HepG2 (cell line): ENCODE measurements at regions not wholly inside any gene's neighbourhood (a gene's known extent, or its start where the extent isn't known, plus 50 kb on each side); places are given as distances from the start of the nearest gene placed in this dataset.

Experiments
- ATAC-seq: fragments of 200-7000 bp; cut with Tn5 transposase; 3 replicates; pipeline ENCODE4 v1.9.1; 2020; ENCODE audit warnings: mild to moderate bottlenecking, moderate library complexity
- BruUV-seq: library from RNA; stranded (reverse); fragments of 400-500 nt; replicated peaks from 2 replicates; lab custom pipeline; 2021; lab: Mats Ljungman, UMichigan
- CTCF ChIA-PET: fragments of 300-600 bp; formaldehyde crosslinking; extraction: SDS; loops from one replicate; lab custom pipeline; 2021; ENCODE audit warnings: low total read pairs, inconsistent platforms, low intra/inter-chr PET ratio; lab: Yijun Ruan, JAX
- POLR2A ChIA-PET: fragments of 350-600 bp; sonication (Branson Sonifier 250); formaldehyde crosslinking; loops from one replicate; lab custom pipeline; 2020; ENCODE audit warnings: antibody characterized with exemption, inconsistent platforms; lab: Yijun Ruan, JAX
- DNase-seq: peaks from one replicate; pipeline ENCODE4 v3.0.0-alpha.2; 2015; ENCODE audit warnings: low spot score
- FAIRE-seq: peaks from 3 replicates; lab custom pipeline; 2011; peaks lifted over from hg19 to GRCh38; lab: Jason Lieb, UNC
- H2AFZ ChIP-seq: one replicate; pipeline ENCODE4 v1.6.1; 2011; ENCODE audit warnings: low read length, inconsistent platforms
- H3K27ac ChIP-seq: fragments of 300-600 bp; 3 replicates; pipeline ENCODE4 v1.8.0; 2011; ENCODE audit warnings: mixed run types, mild to moderate bottlenecking, mixed read lengths, low read length, inconsistent platforms; ENCODE audit not compliant: insufficient read depth; ENCODE audit errors: extremely low read length
- H3K27me3 ChIP-seq, 2 experiments: fragments of 200-600 bp in 1 of 2; 2 replicates in 1 of 2; 3 replicates in 1 of 2; pipeline versions ENCODE4 v1.6.0 to v1.8.0; 2011; ENCODE audit warnings: low read length in 2 of 2, mild to moderate bottlenecking in 2 of 2, moderate library complexity in 2 of 2, inconsistent platforms in 1 of 2; ENCODE audit not compliant: insufficient read depth in 2 of 2, control insufficient read depth in 1 of 2
- H3K36me3 ChIP-seq, 2 experiments: fragments of 200-600 bp in 1 of 2; replicated peaks in 1 of 2; 2 replicates in 1 of 2; 3 replicates in 1 of 2; pipeline versions ENCODE4 v1.5.1 to v1.8.0; 2011; ENCODE audit warnings: low read length in 2 of 2, inconsistent platforms in 1 of 2; ENCODE audit not compliant: insufficient read depth in 2 of 2, control insufficient read depth in 1 of 2
- H3K4me1 ChIP-seq: 2 replicates; pipeline ENCODE4 v1.5.1; 2012; ENCODE audit warnings: low read length, inconsistent platforms; ENCODE audit not compliant: insufficient read depth
- H3K4me2 ChIP-seq: 2 replicates; pipeline ENCODE4 v1.6.0; 2011; ENCODE audit warnings: low read depth, low read length, inconsistent platforms
- H3K4me3 ChIP-seq, 3 experiments: fragments of 200-600 bp in 1 of 3; sonication (generic), shearing (Covaris generic) in 1 of 3; replicated peaks in 1 of 3; 2 replicates each; pipeline ENCODE4 v1.5.1; 2011 to 2016; ENCODE audit warnings: low read length in 3 of 3, inconsistent platforms in 2 of 3, low read depth in 2 of 3, mild to moderate bottlenecking in 2 of 3, control low read depth in 1 of 3, mixed read lengths in 1 of 3; ENCODE audit not compliant: insufficient read depth in 1 of 3
- H3K79me2 ChIP-seq: one replicate; pipeline ENCODE4 v1.6.1; 2011; ENCODE audit warnings: low read length, inconsistent platforms; ENCODE audit not compliant: insufficient read depth
- H3K9ac ChIP-seq: 2 replicates; pipeline ENCODE4 v1.6.0; 2011; ENCODE audit warnings: mild to moderate bottlenecking, low read depth, low read length, inconsistent platforms; ENCODE audit not compliant: insufficient read depth
- H3K9me3 ChIP-seq: 2 replicates; pipeline ENCODE4 v1.5.1; 2012; ENCODE audit warnings: mild to moderate bottlenecking, low read length
- H4K20me1 ChIP-seq: 2 replicates; pipeline ENCODE4 v1.6.0; 2011; ENCODE audit warnings: inconsistent platforms, mild to moderate bottlenecking, low read length, moderate library complexity; ENCODE audit not compliant: insufficient read depth
- FLYWCH1 ChIP-seq: sonication (generic); formaldehyde crosslinking; IDR thresholded peaks from 2 replicates; pipeline ENCODE4 v1.8.1; 2023; ENCODE audit warnings: mild to moderate bottlenecking, missing genetic modification reagents
- FOXA1 ChIP-seq, 2 experiments: fragments of 450-650 bp in 1 of 2; sonication (generic) in 1 of 2; formaldehyde crosslinking in 1 of 2; IDR thresholded peaks; 2 replicates each; pipeline versions ENCODE4 v1.4.0 to v1.6.1; 2016 to 2020; ENCODE audit warnings: missing genetic modification reagents in 1 of 2
- PRPF4 ChIP-seq: fragments of 200-400 bp; formaldehyde crosslinking; IDR thresholded peaks from 2 replicates; pipeline ENCODE4 v1.6.1; 2016; ENCODE audit warnings: low read length, low read depth; ENCODE audit not compliant: poor library complexity, severe bottlenecking
- RELA ChIP-seq: sonication (generic); formaldehyde crosslinking; IDR thresholded peaks from 2 replicates; pipeline ENCODE4 v1.4.0; 2020; ENCODE audit warnings: missing genetic modification reagents
- SATB2 ChIP-seq: sonication (generic); formaldehyde crosslinking; IDR thresholded peaks from 2 replicates; pipeline ENCODE4 v1.5.0; 2020; ENCODE audit warnings: missing genetic modification reagents
- THAP9 ChIP-seq: sonication (generic); formaldehyde crosslinking; IDR thresholded peaks from 2 replicates; pipeline ENCODE4; 2020; ENCODE audit warnings: missing genetic modification reagents, mild to moderate bottlenecking, borderline replicate concordance
- ZBTB40 ChIP-seq, 2 experiments: fragments of 450-650 bp in 1 of 2; sonication (generic) in 1 of 2; formaldehyde crosslinking in 1 of 2; IDR thresholded peaks; 2 replicates each; pipeline versions ENCODE4 v1.6.1 to v1.8.0; 2016 to 2022; ENCODE audit warnings: antibody characterized with exemption in 1 of 2, mild to moderate bottlenecking in 1 of 2, missing genetic modification reagents in 1 of 2
- ZFP82 ChIP-seq: sonication (generic); formaldehyde crosslinking; IDR thresholded peaks from 2 replicates; pipeline ENCODE4 v1.5.1; 2020; ENCODE audit warnings: mild to moderate bottlenecking, missing genetic modification reagents, borderline replicate concordance
- ZFP91 ChIP-seq: sonication (generic); formaldehyde crosslinking; IDR thresholded peaks from 2 replicates; pipeline ENCODE4 v1.9.0; 2022; ENCODE audit warnings: missing genetic modification reagents, mild to moderate bottlenecking, borderline replicate concordance
- ZNF207 ChIP-seq: fragments of 450-650 bp; IDR thresholded peaks from 2 replicates; pipeline ENCODE4 v1.6.1; 2016; ENCODE audit warnings: antibody characterized with exemption, borderline replicate concordance
- ZNF598 ChIP-seq: sonication (generic); formaldehyde crosslinking; IDR thresholded peaks from 2 replicates; pipeline ENCODE4 v1.5.1; 2020; ENCODE audit warnings: mild to moderate bottlenecking, missing genetic modification reagents, borderline replicate concordance
- WGBS: methylation state at CpG from one replicate; pipeline ENCODE4 v1.1.6; 2017; ENCODE audit warnings: low lambda C conversion rate; 5-methylcytosine and 5-hydroxymethylcytosine counted together
- in situ Hi-C: cut with HindIII; loops from 2 replicates; pipeline ENCODE4 v1.10.0; 2017; ENCODE audit warnings: low pct_unique_long_range_greater_than_20kb; ENCODE audit not compliant: extremely low pct_ligation_motif_present
- intact Hi-C: fragments of 100-400 bp; cut with micrococcal nuclease; formaldehyde crosslinking; loops from one replicate; pipeline ENCODE4 v1.10.0; 2022; ENCODE audit not compliant: unreplicated experiment

DNA sequence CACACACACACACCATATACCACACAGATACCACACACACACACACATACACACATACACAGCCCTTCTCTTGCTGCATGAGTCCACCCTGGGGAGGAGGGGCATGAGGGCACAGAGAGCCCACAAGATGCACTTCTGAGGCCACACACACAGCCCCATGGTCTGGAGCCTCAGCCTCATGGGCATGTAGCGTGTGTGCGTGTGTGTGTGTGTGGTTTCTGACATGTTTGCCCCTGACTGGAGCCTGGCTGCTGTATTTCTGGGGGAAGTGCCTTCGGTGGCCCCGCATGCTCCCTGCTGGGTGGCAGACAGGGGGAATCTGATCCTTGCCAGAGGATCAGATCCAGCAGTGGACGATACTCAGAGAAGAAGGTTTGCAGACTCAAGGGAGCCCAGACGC, 97.0 kb upstream of the PRR5 start:
- Histone ChIP-seq H3K9ac (no peak overlapping the region), H2AFZ (no peak overlapping the region), H3K36me3 (no peaks in the 10 kb centered on the region), H3K27ac (no peak overlapping the region), H4K20me1 (no peaks in the 10 kb centered on the region), H3K79me2 (no peaks in the 10 kb centered on the region), H3K27me3 (peaks cover 5 to 47% of the 10 kb centered on the region in 2 experiments; a peak in 3 of 5 replicates), H3K4me1 (no peaks in the 10 kb centered on the region), H3K4me2 (no peak overlapping the region), H3K4me3 (no peak overlapping the region), H3K9me3 (no peaks in the 10 kb centered on the region)
- intact Hi-C loops = no loop called here
- 14% methylated on average over 4 of the region's 6 CpGs for WGBS
- POLR2A ChIA-PET = no interaction called here
- in situ Hi-C loops = no loop called here
- CTCF ChIA-PET = no interaction called here
- no peak for ATAC-seq
- DNase-seq = no peak
- no TSS peak for BruUV-seq
- no peak for FAIRE-seq
- TF ChIP-seq FLYWCH1 (CRISPR knock-in tag) (no peak), THAP9 (no peak), ZNF207 (no peak), ZFP91 (CRISPR knock-in tag) (no peak), PRPF4 (no peak), ZNF598 (no peak), FOXA1 (IDR thresholded peaks at IDR 0.05) (no peak), FOXA1 (CRISPR knock-in tag; IDR thresholded peaks at IDR 0.05) (no peak), ZFP82 (CRISPR knock-in tag) (no peak), SATB2 (CRISPR knock-in tag) (no peak), ZBTB40 (IDR thresholded peaks at IDR 0.05) (no peak), ZBTB40 (CRISPR knock-in tag; IDR thresholded peaks at IDR 0.05) (no peak), RELA (CRISPR knock-in tag) (no peak)
